SH-SY5Y (cell line): ENCODE measurements at regions not wholly inside any gene's neighbourhood (a gene's known extent, or its start where the extent isn't known, plus 50 kb on each side); places are given as distances from the start of the nearest gene placed in this dataset.

Source experiments
- GATA2 ChIP-seq: IDR thresholded peaks from 2 replicates; pipeline ENCODE4 v1.6.1; 2011; ENCODE audit warnings: mild to moderate bottlenecking, low read depth, low read length
- GATA3 ChIP-seq: IDR thresholded peaks from 2 replicates; pipeline ENCODE4 v1.6.1; 2011; ENCODE audit warnings: low read depth, mild to moderate bottlenecking, low read length, moderate library complexity

- TF ChIP-seq GATA3 (no peak), GATA2 (no peak)
Observed at GRCh38 chr7:142523821-142524460, 225.3 kb upstream of the PRSS1 start.
